ENCODE measurements at regions not wholly inside any gene's neighbourhood (a gene's known extent, or its start where the extent isn't known, plus 50 kb on each side); places are given as distances from the start of the nearest gene placed in this dataset.

GRCh38 chr6:90372450-90372849 lies 75.8 kb upstream of the BACH2 start:
- TF ChIP-seq YY1 (IDR thresholded peaks at IDR 0.05; ENCODE audit: insufficient read depth, insufficient read length): no peak
- TF ChIP-seq ZNF274 (IDR thresholded peaks at IDR 0.05; ENCODE audit: low read depth, low read length): no peak
